Pulmonary artery endothelial cell (primary cell): ENCODE measurements at regions not wholly inside any gene's neighbourhood (a gene's known extent, or its start where the extent isn't known, plus 50 kb on each side); places are given as distances from the start of the nearest gene placed in this dataset.
"Not testable (repeated sequence)": the region's sequence is repeated elsewhere in the genome, so short reads cannot be mapped to it uniquely, and the experiment has no call there.

Source experiments
- DNase-seq: peaks from one replicate; pipeline ENCODE4 v3.0.0-alpha.2; 2011; ENCODE audit warnings: low read depth, low spot score

- DNase-seq, result no peak
These were observed 66.8 kb upstream of the ATXN1 start for GRCh38 chr6:16828058-16828457.

GRCh38 chr6:16827627-16828026, 66.4 kb upstream of the ATXN1 start:
- no peak for DNase-seq

- no peak for DNase-seq
These were observed 64.5 kb upstream of the ATXN1 start for GRCh38 chr6:16825784-16826183.

GRCh38 chr6:16824845-16825685, 63.8 kb upstream of the ATXN1 start:
- no peak for DNase-seq

- DNase-seq, result no peak
These were observed 62.6 kb upstream of the ATXN1 start for GRCh38 chr6:16823718-16824352.

- no peak for DNase-seq
These were observed 61.9 kb upstream of the ATXN1 start for GRCh38 chr6:16822975-16823717.

GRCh38 chr6:16822529-16822928, 61.3 kb upstream of the ATXN1 start:
- no peak for DNase-seq

GRCh38 chr6:16821834-16822264, 60.6 kb upstream of the ATXN1 start:
- DNase-seq, result no peak

GRCh38 chr6:16820262-16820661, 59.0 kb upstream of the ATXN1 start:
- not testable (repeated sequence) for DNase-seq

- no peak for DNase-seq
These were observed 58.5 kb upstream of the ATXN1 start for GRCh38 chr6:16819752-16820151.

- DNase-seq, result no peak
These were observed 57.8 kb upstream of the ATXN1 start for GRCh38 chr6:16818992-16819626.

GRCh38 chr6:16817594-16817993, 56.3 kb upstream of the ATXN1 start:
- no peak for DNase-seq

- no peak for DNase-seq
These were observed 55.6 kb upstream of the ATXN1 start for GRCh38 chr6:16816891-16817290.

GRCh38 chr6:16812993-16813392, 51.7 kb upstream of the ATXN1 start:
- no peak for DNase-seq

GRCh38 chr6:16811277-16811979, 50.2 kb upstream of the ATXN1 start:
- no peak for DNase-seq
